SH-SY5Y (cell line): ENCODE measurements at regions not wholly inside any gene's neighbourhood (a gene's known extent, or its start where the extent isn't known, plus 50 kb on each side); places are given as distances from the start of the nearest gene placed in this dataset.

ENCODE experiments used
- GATA2 ChIP-seq: IDR thresholded peaks from 2 replicates; pipeline ENCODE4 v1.6.1; 2011; ENCODE audit warnings: mild to moderate bottlenecking, low read depth, low read length
- GATA3 ChIP-seq: IDR thresholded peaks from 2 replicates; pipeline ENCODE4 v1.6.1; 2011; ENCODE audit warnings: low read depth, mild to moderate bottlenecking, low read length, moderate library complexity

GRCh38 chr4:57410331-57411052, 300.3 kb upstream of the IGFBP7 start:
- TF ChIP-seq GATA2 (no peak), GATA3 (no peak)
